HG03571 (cell line): ENCODE measurements at regions not wholly inside any gene's neighbourhood (a gene's known extent, or its start where the extent isn't known, plus 50 kb on each side); places are given as distances from the start of the nearest gene placed in this dataset.
"Not testable (repeated sequence)": the region's sequence is repeated elsewhere in the genome, so short reads cannot be mapped to it uniquely, and the experiment has no call there.

ENCODE experiments used
- ATAC-seq: cut with Tn5 transposase; IDR thresholded peaks from one replicate; pipeline ENCODE4 v1.9.1; 2021; ENCODE audit not compliant: unreplicated experiment

DNA sequence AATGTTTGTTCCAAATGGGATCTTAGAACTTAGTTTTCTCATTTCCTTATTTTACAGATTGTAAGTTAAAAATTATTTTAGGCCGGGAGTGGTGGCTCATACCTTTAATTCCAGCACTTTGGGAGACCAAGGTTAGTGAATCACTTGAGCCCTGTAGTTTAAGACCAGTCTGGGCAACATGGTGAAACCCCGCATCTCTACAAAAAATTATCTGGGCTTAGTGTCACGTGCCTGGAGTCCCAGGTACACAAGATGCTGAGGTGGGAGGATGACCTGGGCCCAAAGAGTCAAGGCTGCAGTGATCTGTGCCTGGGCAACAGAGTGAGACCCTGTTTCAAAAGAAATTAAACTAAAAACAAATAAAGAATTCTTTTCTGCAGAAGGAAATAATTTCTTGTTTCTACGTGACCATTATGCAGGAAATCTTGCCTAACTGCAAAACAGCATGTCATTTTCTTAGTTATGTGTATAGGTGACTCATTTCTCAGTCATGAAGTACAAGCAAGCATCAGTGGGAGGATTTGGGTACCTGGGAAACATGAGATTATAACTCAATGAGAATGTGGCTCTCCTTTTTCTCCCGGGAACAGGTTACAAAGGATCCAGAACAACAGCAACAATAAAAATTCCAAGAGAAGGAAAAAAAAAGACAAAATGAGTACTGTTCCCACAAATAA is 375.1 kb upstream of the ST8SIA4 start:
- ATAC-seq: no peak

DNA sequence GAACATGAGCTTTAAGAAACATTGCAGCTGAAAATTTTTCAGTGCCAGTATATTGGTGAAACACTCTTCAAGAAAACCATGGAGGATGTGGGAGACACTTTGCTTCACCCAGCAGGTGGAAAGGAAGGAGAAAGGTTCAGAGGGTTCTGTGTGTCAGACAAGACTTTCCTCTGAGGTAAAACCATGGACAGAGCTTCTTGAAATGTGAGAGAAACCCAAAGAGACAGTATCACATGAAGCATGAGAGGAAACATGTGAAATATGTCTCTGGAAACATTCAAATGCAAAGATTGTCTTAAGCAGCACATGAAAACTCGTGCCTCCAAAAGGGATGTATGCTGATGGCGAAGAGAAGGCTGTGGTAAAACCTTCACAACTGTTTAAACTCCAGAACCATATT is 368.9 kb upstream of the ST8SIA4 start:
- no peak for ATAC-seq

DNA sequence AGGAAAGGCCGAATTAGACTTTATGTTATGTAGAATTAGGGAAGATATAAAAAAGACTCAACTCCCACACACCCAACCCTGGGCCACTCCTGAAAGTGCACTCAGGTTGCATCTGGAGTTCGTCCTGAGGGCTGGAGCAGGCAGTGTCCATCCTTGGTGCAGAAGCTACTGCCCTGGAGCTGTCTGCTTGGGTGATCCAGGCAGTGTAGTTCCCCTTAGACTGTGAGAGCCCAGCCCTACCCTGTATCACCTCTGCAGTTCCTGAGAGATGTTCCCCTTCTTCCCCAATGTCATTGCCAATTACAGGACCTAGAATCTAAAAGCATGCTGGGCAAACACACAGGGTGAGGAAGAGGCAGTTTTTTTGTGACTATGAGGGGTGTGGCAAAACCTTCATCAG is 368.3 kb upstream of the ST8SIA4 start:
- ATAC-seq: no peak

DNA sequence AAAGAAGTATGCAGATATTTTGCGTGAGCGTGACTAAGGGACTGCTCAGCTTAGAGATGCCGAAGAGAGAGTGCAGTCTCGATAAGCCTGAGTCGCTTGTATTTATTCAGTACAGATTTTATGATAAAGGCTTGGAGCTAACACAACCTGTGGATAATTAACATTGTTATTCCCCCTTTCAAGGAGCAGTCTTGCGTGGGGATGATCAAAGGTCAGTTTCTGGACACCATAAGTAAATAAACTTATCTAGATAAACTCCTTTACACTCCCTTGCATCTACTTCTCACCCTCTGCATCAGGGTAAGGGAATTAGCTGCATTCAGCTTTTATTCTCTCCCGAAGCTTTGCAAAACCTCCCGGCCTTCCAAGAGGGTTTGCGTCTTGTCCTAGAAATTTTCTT is 357.8 kb upstream of the ST8SIA4 start:
- ATAC-seq: no peak

DNA sequence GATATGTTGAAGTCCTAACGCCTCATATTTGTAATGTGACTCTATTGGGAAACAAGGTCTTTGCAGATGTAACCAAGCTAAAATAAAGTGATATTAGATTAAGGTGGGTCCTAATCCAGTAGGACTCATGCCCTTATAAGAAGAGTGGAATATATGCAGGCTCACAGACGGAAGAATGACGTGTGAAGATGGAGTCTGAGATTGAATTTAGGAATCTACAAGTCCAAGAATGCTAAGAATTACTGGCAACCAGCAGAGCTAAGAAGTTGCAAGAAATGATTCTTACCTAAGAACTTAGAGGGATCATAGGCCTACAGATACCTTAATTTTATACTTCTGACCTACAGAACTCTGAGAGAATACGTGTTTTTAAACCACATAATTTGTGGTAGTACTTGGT is 350.0 kb upstream of the ST8SIA4 start:
- no peak for ATAC-seq

DNA sequence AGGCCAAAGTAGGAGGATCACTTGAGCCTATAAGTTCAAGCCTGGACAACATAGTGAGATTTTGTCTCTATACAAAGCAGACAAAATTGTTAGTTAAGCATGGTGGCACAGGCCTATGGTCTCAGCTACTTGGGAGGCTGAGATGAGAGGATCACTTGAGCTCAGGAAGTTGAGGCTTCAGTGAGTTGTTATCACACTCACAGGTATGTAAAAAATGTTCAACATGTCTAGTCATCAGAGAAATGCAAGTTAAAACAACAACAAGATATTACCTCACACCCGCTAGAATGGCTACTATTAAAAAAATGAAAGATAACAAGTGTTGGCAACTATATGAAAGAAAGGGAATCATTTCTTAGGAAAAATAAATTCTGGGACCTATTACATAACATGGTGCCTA is 341.5 kb upstream of the ST8SIA4 start:
- ATAC-seq: no peak

DNA sequence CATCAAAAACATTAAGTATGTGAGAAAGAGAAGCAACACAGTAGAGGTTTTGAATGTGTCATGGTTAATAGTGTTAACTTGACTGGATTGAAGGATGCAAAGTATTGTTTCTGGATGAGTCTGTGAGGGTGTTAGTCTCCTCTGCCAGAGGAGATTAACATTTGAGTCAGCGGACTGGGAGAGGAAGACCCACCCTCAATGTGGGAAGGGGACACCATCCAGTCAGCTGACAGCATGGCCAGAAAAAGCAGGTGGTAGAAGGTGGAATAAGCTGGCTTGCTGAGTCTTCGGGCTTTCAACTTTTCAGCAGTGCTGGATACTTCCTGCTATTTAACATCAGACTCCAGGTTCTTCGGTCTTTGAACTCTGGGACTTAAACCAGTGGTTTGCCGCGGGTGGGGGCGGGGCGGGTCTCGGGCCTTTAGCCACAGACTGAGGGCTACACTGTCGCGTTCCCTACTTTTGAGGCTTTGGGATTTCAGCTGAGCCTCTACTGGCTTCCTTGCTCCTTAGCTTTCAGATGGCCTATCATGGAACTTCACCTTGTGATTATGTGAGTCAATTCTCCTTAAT is 309.9 kb upstream of the ST8SIA4 start:
- ATAC-seq: no peak

DNA sequence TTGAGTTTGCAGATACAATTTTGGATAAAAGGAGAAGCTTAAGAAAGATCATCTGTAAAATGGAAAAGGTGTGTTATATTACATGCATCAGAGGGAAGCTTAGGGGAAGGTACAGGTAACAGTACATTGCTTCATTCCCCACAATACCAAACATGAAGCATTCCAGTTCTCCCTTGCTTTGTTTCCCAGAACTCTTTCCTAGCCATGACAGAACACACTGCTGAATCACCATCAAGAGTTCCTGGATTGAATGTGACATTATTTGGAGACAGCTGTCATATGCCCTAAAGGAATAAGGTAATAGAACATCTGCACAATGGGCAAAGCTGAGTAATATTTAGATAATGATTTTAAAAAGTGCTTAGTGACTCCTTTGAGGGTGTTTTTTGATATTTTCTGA is 303.5 kb upstream of the ST8SIA4 start:
- ATAC-seq: no peak

DNA sequence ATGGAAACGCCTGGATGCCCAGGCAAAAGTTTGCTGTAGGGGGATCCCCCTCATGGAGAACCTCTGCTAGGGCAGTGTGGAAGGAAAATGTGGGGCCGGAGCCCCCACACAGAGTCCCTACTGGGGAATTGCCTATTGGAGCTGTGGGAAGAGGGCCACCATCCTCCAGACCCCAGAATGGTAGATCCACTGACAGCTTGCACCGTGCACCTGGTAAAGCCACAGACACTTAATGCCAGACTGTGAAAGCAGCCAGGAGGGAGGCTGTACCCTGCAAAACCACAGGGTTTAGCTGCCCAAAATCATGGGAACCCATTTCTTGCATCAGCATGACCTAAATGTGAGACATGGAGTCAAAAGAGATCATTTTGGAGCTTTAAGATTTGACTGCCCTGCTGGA is 302.0 kb upstream of the ST8SIA4 start:
- ATAC-seq: not testable (repeated sequence)

DNA sequence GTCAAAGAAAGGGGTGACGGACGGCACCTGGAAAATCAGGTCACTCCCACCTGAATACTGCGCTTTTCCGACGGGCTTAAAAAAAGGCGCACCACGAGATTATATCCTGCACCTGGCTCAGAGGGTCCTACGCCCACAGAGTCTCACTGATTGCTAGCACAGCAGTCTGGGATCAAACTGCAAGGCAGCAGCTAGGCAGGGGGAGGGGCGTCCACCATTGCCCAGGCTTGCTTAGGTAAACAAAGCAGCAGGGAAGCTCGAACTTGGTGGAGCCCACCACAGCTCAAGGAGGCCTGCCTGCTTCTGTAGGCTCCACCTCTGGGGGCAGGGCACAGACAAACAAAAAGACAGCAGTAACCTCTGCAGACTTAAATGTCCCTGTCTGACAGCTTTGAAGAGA is 277.3 kb upstream of the ST8SIA4 start:
- ATAC-seq: not testable (repeated sequence)

DNA sequence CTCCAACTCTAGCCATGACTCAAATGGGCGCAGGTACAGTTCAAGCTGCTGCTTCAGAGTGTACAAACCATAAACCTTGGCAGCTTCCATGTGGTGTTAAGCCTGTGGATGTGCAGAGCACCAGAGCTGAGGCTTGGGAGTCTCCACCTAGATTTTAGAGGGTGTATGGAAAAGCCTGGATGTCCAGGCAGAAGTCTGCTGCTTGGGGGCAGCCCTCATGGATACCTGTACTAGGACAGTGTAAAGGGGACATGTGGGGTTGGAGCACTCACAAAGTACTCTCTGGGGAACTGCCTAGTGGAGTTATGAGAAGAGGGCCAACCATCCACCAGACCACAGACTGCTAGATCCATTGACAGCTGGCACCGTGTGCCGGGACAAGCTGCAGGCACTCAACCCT is 273.5 kb upstream of the ST8SIA4 start:
- ATAC-seq: no peak

DNA sequence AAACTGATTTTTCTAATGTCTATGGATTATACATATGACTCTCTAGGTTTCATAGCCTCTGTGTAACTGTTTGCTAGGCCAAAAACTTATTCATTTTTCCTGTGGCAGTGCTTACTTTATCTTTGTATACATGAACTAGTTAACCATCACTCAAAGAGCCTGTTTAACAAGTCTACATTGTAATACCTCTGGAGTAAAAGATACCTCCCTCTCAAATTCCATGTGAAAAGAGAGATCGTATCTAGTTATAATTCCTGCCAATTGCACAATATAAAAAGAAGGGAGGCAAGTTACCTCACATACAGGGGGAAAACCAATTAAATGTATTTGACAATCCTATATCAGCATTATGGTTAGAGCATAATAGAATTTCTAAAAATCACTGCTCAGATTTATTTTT is 271.9 kb upstream of the ST8SIA4 start:
- no peak for ATAC-seq

DNA sequence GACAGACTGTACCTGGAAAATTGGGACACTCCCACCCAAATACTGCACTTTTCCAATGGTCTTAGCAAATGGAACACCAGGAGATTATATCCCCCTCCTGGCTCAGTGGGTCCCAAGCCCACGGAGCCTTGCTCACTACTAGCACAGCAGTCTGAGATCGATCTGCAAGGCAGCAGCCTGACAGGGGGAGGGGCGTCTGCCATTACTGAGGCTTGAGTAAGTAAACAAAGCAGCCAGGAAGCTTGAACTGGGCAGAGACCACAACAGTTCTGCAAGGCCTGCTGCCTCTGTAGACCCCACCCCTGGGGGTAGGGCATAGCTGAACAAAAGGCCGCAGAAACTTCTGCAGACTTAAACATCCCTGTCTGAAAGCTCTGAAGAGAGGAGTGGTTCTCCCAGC is 260.0 kb upstream of the ST8SIA4 start:
- ATAC-seq: no peak

DNA sequence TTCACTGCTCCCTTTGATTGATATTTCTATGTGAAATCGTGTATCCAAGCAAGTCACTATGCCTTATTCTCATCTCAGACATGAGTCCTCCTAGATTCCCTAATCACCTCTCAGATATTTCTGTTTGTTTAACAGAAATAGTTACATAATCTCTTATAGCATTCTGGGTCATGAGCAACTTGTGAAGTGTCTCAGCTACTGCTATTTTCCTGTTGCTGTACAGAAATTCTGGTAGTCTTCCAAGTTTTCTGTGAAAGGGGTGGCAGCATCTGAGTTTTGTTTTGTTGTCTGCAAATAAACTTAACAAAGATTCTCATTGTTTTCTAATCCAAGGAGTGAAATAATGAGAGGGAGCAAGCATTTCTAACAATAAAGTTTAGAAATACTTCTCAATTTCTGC is 256.9 kb upstream of the ST8SIA4 start:
- ATAC-seq: no peak

DNA sequence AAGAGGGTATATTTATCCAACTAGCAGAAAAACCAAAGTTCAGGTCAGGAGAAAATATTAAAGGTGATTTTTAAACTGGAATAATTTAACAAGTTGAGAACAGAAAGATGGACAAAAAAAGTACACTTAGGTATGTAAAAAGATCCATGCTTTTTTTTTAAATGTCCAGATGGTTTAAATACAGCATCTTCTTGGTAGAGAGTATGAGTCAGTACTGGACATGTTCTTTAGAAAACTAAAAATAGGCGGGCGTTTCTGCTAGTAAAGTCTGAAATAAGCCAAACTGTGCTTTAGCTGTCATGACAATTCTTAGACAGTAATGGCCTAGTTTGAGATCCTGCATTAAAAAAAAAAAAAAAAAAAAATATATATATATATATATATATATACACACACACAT is 255.9 kb upstream of the ST8SIA4 start:
- ATAC-seq: no peak

DNA sequence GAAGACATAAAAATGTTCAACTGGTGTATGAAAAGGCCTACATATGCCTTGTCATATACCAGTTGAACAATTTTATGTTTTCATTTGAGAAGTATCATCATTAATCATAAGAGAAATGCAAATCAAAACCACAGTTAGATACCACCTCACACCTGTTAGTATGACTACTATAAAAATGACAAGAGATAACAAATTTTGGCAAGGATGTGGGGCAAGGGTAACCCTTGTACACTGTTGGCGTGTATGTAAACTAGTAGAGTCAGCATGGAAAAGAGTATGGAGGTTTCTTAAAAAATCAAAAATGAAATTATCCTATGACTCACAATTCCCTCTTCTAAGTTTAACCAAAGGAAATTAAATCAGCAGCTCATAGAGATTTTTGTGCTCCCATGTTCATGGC is 250.4 kb upstream of the ST8SIA4 start:
- ATAC-seq: no peak

DNA sequence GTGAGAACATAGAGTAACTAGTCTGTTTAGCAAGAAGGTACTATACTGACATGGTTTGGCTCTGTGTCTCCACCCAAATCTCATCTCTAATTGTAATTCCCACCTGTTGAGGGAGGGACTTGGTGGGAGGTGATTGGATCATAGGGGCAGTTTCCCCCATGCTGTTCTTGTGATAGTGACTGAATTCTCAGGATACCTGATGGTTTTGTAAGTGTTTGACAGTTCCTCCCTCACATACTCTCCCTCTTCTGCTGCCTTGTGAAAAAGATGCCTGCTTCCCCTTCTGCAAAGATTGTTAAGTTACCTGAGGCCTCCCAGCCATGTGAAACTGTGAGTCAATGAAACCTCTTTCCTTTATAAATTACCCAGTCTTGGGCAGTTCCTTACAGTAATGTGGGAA is 240.4 kb upstream of the ST8SIA4 start:
- no peak for ATAC-seq

DNA sequence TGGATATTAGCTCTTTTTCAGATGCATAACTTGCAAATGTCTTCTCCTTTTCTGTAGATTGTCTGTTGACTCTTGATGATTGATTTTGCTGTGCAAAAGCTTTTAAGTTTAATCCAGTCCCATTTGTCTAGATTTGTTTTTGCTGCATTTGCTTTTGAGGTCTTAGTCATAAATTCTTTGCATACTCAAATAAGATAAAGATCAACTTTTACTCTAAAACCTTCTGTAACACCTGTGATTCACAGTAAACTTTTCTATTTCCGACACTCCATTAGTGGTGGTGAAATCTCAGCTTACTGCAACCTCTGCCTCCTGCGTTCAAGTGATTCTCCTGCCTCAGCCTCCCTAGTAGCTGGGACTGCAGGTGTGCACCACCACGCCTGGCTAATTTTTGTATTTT is 239.0 kb upstream of the ST8SIA4 start:
- ATAC-seq: no peak

DNA sequence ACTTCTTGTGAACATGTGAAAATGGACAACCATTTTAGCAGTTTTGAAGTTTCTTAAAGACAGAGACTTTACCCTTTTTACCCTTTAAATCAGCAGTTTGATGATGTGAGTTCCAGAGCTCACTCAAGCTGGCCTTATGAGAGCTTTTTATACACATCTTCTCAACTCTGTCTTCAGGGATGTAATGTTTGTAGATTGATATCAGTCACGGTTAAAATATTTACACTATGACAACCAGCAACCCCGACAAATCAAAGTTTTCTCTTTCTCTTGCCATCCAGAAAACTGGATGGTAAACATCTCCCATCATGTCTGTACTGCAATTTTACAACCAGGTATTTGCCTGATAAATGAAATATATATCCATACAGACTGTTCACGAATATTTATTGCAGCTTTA is 233.4 kb upstream of the ST8SIA4 start:
- no peak for ATAC-seq

DNA sequence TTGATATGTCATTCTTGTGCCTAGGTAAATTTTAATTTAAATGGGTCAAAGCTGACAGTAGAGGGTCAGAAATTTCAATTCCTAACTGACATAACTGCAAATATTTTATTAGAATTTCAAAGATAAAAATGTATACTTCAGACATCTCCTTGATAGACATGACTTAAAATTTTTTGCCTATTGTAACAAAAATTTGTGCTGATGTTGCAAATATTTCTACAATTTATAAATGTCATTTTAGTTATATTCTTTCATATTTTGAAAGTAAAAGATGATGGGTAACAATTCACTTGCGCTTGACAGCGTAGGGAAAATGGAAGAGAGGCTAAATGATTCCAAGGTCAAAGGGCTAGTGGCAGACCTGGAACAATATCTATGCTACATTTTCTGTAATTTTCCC is 220.3 kb upstream of the ST8SIA4 start:
- ATAC-seq: no peak

DNA sequence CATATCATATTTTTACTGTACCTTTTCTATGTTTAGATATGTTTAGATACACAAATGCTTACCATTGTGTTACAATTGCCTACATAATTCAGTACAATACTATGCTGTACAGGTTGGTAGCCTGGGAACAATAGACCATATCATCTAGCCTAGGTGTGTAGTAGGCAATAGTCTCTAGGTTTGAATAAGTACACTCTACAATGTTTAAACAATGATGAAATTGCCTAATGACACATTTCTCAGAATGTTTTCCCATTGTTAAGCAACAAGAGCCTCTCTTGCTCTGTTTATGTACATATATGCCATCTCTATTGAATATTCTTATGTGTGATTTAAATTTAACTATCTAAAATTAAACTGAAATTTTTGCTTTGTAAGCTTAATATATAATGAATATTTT is 209.6 kb upstream of the ST8SIA4 start:
- no peak for ATAC-seq

DNA sequence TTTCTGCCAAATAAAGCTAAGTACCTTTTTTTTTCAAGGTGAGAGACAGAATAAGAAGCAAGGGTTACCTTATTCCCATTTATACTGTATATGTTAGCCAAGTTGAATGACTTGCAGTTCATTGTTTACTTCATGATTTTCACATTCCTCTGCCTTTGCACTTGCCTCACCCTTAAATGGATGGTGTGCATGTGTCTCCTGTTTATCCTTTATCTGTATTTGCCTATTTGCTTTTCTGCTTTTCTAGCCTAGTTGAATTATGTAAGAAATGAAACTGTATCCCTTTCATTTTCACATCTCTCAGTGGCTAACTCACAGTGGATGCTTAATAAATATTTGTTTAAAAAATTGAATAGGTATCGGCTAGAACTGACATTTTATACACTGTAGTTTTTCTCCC is 200.8 kb upstream of the ST8SIA4 start:
- ATAC-seq: no peak

DNA sequence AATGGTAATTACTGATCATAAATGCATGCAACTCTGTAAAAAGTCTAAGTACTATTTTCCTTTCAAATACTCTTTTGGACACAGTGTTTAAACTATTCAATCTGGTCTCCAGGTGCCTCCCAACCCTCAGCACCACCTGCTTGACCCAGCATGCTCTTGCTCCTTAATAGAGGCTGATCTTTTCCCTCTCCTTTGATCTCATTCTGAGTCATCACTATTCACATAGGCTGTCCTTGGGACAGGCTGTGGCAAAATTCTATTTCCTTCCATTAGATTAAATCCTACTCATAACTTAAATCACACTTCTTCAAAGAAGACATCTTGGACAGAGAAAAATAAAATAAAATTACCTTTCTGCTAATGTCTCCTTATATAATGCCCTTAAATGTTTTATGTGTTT is 199.4 kb upstream of the ST8SIA4 start:
- ATAC-seq: no peak
